ENCODE measurements at regions not wholly inside any gene's neighbourhood (a gene's known extent, or its start where the extent isn't known, plus 50 kb on each side); places are given as distances from the start of the nearest gene placed in this dataset.

DNA sequence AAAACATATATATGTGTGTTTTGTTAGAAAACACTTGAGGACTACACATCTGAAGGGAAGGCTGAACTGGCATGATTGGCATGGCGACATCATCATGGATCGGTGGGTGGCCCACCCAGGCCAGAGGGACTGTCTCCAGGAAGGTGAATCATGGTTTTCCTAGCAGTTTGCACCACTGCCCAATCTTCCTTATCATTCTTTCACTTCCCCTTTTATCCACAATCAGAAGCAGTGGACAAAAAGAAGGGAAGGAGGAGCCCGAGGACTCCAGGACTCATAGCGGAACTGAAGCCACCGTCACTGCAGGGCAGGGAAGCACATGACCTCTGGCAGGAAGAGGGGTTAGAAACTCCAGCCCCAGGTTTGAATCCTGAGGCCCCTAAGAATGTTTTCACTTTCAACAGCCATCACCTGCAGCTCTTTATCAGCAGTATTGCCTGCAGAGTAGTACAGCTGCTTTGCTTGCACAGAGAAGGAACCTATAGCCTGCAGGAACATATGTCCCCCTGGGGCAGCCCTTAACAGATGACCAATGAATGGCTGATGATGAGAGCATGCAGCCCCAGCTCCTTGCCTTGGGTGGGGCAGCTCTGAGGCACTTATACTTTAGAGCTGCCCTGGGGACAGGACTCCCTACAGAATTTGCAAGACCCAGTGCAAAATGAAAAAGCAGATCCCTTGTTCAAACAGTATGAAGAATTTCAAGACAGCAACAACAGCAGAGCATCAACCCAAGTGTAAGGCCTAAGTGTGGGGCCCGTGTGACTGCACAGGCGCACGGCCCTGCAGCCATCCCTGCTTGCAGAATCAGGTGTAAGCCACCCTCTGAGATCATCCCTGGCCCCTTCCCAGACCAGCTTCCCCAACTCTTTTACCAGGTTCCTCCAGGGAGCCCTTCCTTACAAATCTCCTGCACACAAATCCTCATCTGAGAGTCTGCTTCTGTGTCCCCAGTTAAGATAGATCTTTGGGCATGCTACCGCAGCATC, 241.8 kb upstream of the IRF2BP2 start:
- TF ChIP-seq TAF1 (IDR thresholded peaks at IDR 0.05; ENCODE audit: low read depth) (no peak), POLR2AphosphoS5 (IDR thresholded peaks at IDR 0.05) (no peak), MXI1 (conservative IDR thresholded peaks at IDR 0.05; ENCODE audit: poor library complexity, severe bottlenecking) (no peak)
- TF ChIP-seq, protein P1, sequence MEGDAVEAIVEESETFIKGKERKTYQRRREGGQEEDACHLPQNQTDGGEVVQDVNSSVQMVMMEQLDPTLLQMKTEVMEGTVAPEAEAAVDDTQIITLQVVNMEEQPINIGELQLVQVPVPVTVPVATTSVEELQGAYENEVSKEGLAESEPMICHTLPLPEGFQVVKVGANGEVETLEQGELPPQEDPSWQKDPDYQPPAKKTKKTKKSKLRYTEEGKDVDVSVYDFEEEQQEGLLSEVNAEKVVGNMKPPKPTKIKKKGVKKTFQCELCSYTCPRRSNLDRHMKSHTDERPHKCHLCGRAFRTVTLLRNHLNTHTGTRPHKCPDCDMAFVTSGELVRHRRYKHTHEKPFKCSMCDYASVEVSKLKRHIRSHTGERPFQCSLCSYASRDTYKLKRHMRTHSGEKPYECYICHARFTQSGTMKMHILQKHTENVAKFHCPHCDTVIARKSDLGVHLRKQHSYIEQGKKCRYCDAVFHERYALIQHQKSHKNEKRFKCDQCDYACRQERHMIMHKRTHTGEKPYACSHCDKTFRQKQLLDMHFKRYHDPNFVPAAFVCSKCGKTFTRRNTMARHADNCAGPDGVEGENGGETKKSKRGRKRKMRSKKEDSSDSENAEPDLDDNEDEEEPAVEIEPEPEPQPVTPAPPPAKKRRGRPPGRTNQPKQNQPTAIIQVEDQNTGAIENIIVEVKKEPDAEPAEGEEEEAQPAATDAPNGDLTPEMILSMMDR (IDR thresholded peaks at IDR 0.05; ENCODE audit: poor library complexity, severe bottlenecking), result no peak

All from neural cell (in vitro differentiated cells).